ENCODE measurements at regions not wholly inside any gene's neighbourhood (a gene's known extent, or its start where the extent isn't known, plus 50 kb on each side); places are given as distances from the start of the nearest gene placed in this dataset.

DNA sequence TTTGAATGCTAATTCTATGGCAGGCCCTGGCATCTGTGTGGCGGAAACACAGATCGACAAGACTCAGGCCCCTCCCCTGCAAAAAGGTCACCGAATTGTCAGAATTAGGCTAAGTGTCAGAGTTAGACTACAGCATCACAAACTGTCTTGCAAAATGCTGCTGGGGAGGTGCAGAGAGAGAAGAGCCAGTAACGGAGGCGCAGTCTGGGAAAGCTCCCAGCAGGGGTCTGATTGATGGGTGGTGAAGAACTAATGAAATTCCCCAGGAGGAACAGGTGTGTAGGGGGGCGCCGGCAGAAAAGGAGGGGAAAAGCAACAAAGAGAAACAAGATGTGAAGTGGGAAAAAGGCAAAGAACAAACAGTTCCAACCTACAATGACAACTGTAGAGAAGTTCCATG, 72.7 kb upstream of the TAMM41 start:
- DNase-seq (ENCODE audit: extremely low spot score) = no peak
- POLR2A ChIA-PET = no interaction called here
- CTCF ChIA-PET = no interaction called here
- TF ChIP-seq, protein P1, sequence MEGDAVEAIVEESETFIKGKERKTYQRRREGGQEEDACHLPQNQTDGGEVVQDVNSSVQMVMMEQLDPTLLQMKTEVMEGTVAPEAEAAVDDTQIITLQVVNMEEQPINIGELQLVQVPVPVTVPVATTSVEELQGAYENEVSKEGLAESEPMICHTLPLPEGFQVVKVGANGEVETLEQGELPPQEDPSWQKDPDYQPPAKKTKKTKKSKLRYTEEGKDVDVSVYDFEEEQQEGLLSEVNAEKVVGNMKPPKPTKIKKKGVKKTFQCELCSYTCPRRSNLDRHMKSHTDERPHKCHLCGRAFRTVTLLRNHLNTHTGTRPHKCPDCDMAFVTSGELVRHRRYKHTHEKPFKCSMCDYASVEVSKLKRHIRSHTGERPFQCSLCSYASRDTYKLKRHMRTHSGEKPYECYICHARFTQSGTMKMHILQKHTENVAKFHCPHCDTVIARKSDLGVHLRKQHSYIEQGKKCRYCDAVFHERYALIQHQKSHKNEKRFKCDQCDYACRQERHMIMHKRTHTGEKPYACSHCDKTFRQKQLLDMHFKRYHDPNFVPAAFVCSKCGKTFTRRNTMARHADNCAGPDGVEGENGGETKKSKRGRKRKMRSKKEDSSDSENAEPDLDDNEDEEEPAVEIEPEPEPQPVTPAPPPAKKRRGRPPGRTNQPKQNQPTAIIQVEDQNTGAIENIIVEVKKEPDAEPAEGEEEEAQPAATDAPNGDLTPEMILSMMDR (IDR thresholded peaks at IDR 0.05; ENCODE audit: control extremely low read depth, extremely low read depth, low read depth, missing control alignments) = no peak

DNA sequence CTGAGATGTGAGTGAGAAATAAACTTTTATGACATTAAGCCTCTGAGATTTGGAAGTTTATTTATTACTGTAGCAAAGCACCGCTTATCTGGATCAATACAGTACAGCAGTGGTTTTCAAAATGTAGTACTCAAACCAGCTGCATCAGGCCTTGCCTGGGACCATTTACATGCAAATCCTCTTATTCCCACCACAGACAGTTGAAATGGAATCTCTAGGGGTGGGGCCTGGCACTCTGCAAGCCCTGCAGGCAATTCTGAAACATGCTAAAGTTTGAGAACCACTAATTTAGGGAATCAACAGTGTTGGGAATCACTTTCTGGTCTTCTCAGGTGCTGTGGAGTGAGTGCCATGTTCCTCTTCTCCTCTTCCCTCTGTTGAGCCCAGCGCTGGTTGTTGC, 77.8 kb upstream of the TAMM41 start:
- ChIA-PET CTCF (no interaction called here), POLR2A (no interaction called here)
- TF ChIP-seq, protein P1 (IDR thresholded peaks at IDR 0.05; ENCODE audit: control extremely low read depth, extremely low read depth, low read depth, missing control alignments) = no peak
- no peak for DNase-seq (ENCODE audit: extremely low spot score)

DNA sequence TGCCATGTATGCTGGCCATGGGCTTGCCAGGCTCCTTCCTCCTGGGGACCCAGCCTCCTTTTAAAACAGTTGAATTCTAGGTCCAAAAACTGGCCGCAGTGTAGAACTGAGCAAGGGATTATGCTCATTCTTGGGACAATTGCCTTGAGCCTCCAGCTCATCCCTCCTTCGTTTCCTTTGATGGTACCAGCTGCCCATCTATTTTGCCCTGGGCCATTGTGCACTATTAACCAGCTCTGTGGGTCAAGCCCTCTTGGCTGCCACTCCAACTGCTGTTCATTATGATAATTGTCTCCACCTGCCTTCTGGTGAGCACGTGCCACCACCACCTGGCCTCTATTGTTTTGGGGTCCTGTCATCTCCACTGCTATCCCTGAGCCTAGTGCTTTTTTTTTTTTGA, 75.8 kb upstream of the SYN2 start:
- DNase-seq (ENCODE audit: extremely low spot score) = no peak
- CTCF ChIA-PET = no interaction called here
- TF ChIP-seq, protein P1 (IDR thresholded peaks at IDR 0.05; ENCODE audit: control extremely low read depth, extremely low read depth, low read depth, missing control alignments) = no peak
- POLR2A ChIA-PET = no interaction called here

GRCh38 chr3:11929531-11929930, 74.7 kb upstream of the SYN2 start:
- ChIA-PET POLR2A (no interaction called here), CTCF (no interaction called here)
- no peak for DNase-seq (ENCODE audit: extremely low spot score)
- TF ChIP-seq, protein P1 (IDR thresholded peaks at IDR 0.05; ENCODE audit: control extremely low read depth, extremely low read depth, low read depth, missing control alignments) = no peak

DNA sequence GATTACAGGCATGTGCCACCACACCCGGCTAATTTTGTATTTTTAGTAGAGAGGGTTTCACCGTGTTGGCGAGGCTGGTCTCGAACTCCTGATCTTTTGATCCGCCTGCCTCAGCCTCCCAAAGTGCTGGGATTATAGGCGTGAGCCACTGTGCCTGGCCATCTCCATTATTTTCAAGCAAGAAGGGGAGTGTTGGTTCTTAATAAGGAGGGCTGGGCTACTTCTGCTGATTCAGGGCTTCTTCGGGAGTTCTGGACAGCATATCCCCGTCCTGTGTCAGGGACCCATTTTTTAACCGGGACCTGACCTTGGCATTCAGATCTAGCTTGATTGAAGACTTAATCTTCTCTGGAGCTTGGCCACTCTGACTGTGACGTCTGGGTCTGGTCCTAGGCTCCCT, 74.1 kb upstream of the SYN2 start:
- no peak for DNase-seq (ENCODE audit: extremely low spot score)
- ChIA-PET POLR2A (no interaction called here), CTCF (no interaction called here)
- TF ChIP-seq, protein P1 (IDR thresholded peaks at IDR 0.05; ENCODE audit: control extremely low read depth, extremely low read depth, low read depth, missing control alignments) = no peak

DNA sequence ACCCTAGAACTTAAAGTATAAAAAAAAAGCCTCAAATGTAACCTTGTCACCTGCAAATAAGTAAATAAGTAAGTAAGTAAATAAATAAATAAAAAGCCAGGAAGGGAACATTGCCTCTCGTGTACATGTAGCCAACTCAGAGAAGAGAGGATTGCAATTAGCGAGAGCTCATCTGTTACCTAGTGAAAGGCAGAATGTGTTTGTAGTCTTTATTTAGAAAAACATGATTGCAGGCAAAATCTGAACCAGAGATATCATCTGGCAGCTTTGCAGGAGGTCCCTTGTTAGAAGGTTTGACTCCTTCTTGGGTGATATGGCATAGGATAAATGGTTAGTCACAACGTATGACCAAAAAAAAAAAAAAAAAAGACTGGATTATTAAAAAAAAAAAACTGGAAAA, 71.6 kb upstream of the SYN2 start:
- POLR2A ChIA-PET = no interaction called here
- no peak for DNase-seq (ENCODE audit: extremely low spot score)
- TF ChIP-seq, protein P1 (IDR thresholded peaks at IDR 0.05; ENCODE audit: control extremely low read depth, extremely low read depth, low read depth, missing control alignments) = no peak
- CTCF ChIA-PET = no interaction called here

GRCh38 chr3:11933529-11933928, 70.7 kb upstream of the SYN2 start:
- TF ChIP-seq, protein P1 (IDR thresholded peaks at IDR 0.05; ENCODE audit: control extremely low read depth, extremely low read depth, low read depth, missing control alignments) = no peak
- DNase-seq (ENCODE audit: extremely low spot score) = no peak
- ChIA-PET POLR2A (no interaction called here), CTCF (no interaction called here)

Data from GM10248 (cell line).